Left lung (tissue), 4 donors: ENCODE measurements at regions not wholly inside any gene's neighbourhood (a gene's known extent, or its start where the extent isn't known, plus 50 kb on each side); places are given as distances from the start of the nearest gene placed in this dataset.

Experiments
- ATAC-seq: fragments of 200-7000 bp; cut with Tn5 transposase; one replicate; pipeline ENCODE4 v1.9.1; 2020; ENCODE audit warnings: moderate library complexity
- DNase-seq, 4 donors: peaks; one replicate each; pipeline ENCODE4 v3.0.0-alpha.2; 2013 to 2020
- H3K27ac ChIP-seq, 2 donors: fragments of 200-600 bp; sonication (generic) in 1 of 2; one replicate each; pipeline versions ENCODE4 v1.5.0 to v1.8.0; 2020 to 2021
- H3K27me3 ChIP-seq, 2 donors: fragments of 200-600 bp; sonication (generic) in 1 of 2; one replicate each; pipeline versions ENCODE4 v1.5.0 to v1.8.0; 2020 to 2021
- H3K36me3 ChIP-seq, 2 donors: fragments of 200-600 bp; sonication (generic) in 1 of 2; one replicate each; pipeline versions ENCODE4 v1.5.0 to v1.8.0; 2020 to 2021
- H3K4me1 ChIP-seq, 2 donors: fragments of 200-600 bp; one replicate each; pipeline ENCODE4 v1.8.0; 2021
- H3K4me3 ChIP-seq, 2 donors: fragments of 200-600 bp; sonication (generic) in 1 of 2; one replicate each; pipeline versions ENCODE4 v1.5.0 to v1.8.0; 2020 to 2021; ENCODE audit warnings: mild to moderate bottlenecking in 1 of 2
- H3K9me3 ChIP-seq, 2 donors: fragments of 200-600 bp; sonication (generic) in 1 of 2; one replicate each; pipeline versions ENCODE4 v1.5.0 to v1.8.0; 2020 to 2021
- intact Hi-C, 2 donors: fragments of 100-400 bp; cut with DNase I; formaldehyde crosslinking; loops; one replicate each; pipeline versions ENCODE4 v1.11.2 to v1.14.2; 2022
- TF ChIP-seq, protein P1 (sequence below), 2 donors: fragments of 200-600 bp; sonication (generic) in 1 of 2; IDR thresholded peaks; one replicate each; pipeline versions ENCODE4 v1.5.0 to v1.8.0; 2021; ENCODE audit warnings: antibody characterized with exemption in 2 of 2
- donor health status: DM: no; HTN: yes; CAD: no.
- donor health status: DM: no; HTN: no; CAD: no.

GRCh38 chr10:113341138-113341537, 211.7 kb upstream of the HABP2 start:
- intact Hi-C loops, result no loop called here
- Histone ChIP-seq H3K4me1 (no peaks in the 10 kb centered on the region), H3K27me3 (no peaks in the 10 kb centered on the region), H3K36me3 (no peaks in the 10 kb centered on the region), H3K4me3 (no peak overlapping the region), H3K27ac (no peak overlapping the region), H3K9me3 (no peaks in the 10 kb centered on the region)
- TF ChIP-seq, protein P1, sequence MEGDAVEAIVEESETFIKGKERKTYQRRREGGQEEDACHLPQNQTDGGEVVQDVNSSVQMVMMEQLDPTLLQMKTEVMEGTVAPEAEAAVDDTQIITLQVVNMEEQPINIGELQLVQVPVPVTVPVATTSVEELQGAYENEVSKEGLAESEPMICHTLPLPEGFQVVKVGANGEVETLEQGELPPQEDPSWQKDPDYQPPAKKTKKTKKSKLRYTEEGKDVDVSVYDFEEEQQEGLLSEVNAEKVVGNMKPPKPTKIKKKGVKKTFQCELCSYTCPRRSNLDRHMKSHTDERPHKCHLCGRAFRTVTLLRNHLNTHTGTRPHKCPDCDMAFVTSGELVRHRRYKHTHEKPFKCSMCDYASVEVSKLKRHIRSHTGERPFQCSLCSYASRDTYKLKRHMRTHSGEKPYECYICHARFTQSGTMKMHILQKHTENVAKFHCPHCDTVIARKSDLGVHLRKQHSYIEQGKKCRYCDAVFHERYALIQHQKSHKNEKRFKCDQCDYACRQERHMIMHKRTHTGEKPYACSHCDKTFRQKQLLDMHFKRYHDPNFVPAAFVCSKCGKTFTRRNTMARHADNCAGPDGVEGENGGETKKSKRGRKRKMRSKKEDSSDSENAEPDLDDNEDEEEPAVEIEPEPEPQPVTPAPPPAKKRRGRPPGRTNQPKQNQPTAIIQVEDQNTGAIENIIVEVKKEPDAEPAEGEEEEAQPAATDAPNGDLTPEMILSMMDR (IDR thresholded peaks at IDR 0.05), result no peak
- DNase-seq, result no peak
- no peak for ATAC-seq

- Histone ChIP-seq H3K27ac (no peak overlapping the region), H3K9me3 (no peaks in the 10 kb centered on the region), H3K27me3 (no peaks in the 10 kb centered on the region), H3K4me3 (no peak overlapping the region), H3K36me3 (no peaks in the 10 kb centered on the region), H3K4me1 (no peaks in the 10 kb centered on the region)
- no peak for ATAC-seq
- peak in 1 of 4 donors; percentile 49 for DNase-seq
- TF ChIP-seq, protein P1 (IDR thresholded peaks at IDR 0.05), result no peak
- intact Hi-C loops, result no loop called here
Measured at GRCh38 chr10:113345826-113346624, 206.8 kb upstream of the HABP2 start.

GRCh38 chr10:113347508-113347907, 205.3 kb upstream of the HABP2 start:
- TF ChIP-seq, protein P1 (IDR thresholded peaks at IDR 0.05), result no peak
- ATAC-seq (peak; percentile 70), DNase-seq (no peak)
- no peaks in the 10 kb centered on the region for H3K36me3 ChIP-seq
- no peak overlapping the region for H3K27ac ChIP-seq
- no peaks in the 10 kb centered on the region for H3K4me1 ChIP-seq
- intact Hi-C loops, result no loop called here
- no peaks in the 10 kb centered on the region for H3K27me3 ChIP-seq
- H3K9me3 ChIP-seq, result no peaks in the 10 kb centered on the region
- H3K4me3 ChIP-seq, result no peak overlapping the region

- Histone ChIP-seq H3K9me3 (no peaks in the 10 kb centered on the region), H3K4me1 (no peaks in the 10 kb centered on the region), H3K4me3 (no peak overlapping the region), H3K36me3 (no peaks in the 10 kb centered on the region), H3K27me3 (no peaks in the 10 kb centered on the region), H3K27ac (no peak overlapping the region)
- DNase-seq (no peak), ATAC-seq (no peak)
- intact Hi-C loops, result no loop called here
- TF ChIP-seq, protein P1 (IDR thresholded peaks at IDR 0.05), result no peak
Measured at GRCh38 chr10:113348694-113349093, 204.2 kb upstream of the HABP2 start.

- ATAC-seq, result no peak
- Histone ChIP-seq H3K4me3 (no peak overlapping the region), H3K27ac (no peak overlapping the region), H3K9me3 (no peaks in the 10 kb centered on the region), H3K36me3 (no peaks in the 10 kb centered on the region), H3K4me1 (no peaks in the 10 kb centered on the region), H3K27me3 (no peaks in the 10 kb centered on the region)
- peak in 1 of 4 donors; percentile 26 for DNase-seq
- intact Hi-C loops, result no loop called here
- TF ChIP-seq, protein P1 (IDR thresholded peaks at IDR 0.05), result no peak
Measured at GRCh38 chr10:113350311-113351040, 202.4 kb upstream of the HABP2 start.
